ENCODE measurements at regions not wholly inside any gene's neighbourhood (a gene's known extent, or its start where the extent isn't known, plus 50 kb on each side); places are given as distances from the start of the nearest gene placed in this dataset.

DNA sequence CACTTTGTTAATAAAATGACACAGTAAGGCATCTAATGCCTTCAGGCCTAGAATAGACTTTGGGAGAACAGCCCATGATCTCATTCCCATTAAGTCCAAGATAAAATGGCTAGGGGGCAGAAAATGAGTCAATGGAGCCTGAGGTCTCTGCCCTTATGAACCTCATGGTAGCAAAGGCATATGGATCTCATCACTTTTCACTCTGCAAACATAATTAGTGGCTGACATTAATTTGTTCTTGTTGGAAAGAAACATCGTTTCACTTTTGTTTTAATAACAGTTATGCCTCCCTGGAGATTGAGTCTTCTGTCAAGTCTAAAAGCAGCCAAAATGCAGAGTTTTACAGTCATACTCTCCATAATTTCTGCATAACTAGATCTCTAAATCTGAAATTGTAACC lies 111.8 kb upstream of the API5 start:
- no peak for DNase-seq

DNA sequence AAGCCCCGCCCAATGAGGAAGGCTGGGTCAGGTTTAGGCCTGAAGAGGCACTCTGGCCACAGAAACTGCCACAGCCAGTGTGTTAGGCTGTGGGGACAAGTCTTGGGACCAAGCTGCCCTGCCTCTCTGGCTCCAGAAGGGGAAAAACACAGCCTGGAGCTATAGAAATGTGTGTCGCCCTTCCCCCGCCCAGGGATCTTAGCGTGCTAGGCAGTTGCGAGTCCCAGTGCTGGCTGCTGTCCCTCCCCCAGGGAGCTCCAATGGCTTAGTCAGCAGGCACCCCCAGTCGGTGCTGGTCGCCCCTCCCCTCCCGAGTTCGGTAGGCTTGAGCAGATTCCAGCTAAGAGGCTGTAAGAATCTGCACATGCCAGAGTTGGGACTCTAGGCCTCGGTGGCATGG lies 99.5 kb upstream of the API5 start:
- DNase-seq, result no peak

GRCh38 chr11:43214471-43214870 lies 97.3 kb upstream of the API5 start:
- no peak for DNase-seq

GRCh38 chr11:43217849-43218248 lies 93.9 kb upstream of the API5 start:
- no peak for DNase-seq

GRCh38 chr11:43222215-43222614 lies 89.6 kb upstream of the API5 start:
- no peak for DNase-seq

DNA sequence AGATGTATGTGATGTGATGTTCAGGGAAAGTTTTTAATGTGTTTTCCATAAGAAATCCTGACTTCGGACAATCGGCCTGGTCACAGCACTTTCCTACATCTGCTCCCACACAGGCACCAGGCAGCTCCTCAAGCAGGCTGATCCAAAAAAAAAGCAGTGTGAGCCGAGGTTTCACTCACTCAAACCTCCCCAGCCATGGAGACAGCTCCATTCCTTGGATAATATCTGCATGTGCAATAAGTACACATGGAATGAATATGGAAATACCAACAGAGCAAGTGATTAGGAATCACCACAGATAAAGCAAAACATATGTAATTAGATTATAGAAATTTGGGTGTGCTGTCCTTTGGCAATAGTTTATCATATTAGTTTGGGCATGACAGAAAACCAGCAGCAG lies 88.8 kb upstream of the API5 start:
- no peak for DNase-seq

DNA sequence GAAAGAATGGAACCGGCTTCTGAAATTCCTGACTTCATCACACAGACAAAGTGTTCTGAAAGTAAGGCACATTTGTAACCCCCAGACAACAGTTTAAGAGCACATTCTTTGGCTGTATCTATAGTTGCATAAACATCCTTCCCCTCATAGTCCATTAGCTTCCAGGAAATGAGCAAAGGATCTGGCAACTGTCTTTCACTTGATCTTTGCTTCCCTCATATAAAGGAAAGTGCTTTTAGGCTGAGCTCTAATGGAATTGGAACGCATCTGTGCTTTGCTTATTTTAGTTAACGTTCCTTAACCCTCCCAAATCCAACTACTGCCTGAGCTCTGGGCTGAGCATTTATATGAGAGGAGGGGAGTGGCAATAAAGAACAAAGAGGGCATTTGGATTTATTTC lies 76.9 kb upstream of the API5 start:
- no peak for DNase-seq

DNA sequence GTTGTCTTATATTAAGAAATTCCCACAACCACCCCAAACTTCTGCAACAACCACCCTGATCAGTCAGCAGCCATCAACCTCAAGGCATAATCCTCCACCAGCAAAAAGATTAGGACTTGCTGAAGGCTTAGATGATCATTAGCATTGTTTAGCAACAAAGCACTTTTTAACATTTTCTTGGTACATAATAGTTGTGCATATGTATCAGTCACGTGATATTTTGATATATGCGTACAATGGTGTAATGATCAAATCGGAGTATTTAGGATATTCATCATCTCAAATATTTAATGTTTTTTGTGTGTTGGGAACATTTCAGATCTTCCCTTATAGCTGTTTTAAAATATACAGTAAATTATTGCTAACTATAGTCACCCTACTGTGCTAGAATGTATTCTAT lies 73.5 kb upstream of the API5 start:
- no peak for DNase-seq

DNA sequence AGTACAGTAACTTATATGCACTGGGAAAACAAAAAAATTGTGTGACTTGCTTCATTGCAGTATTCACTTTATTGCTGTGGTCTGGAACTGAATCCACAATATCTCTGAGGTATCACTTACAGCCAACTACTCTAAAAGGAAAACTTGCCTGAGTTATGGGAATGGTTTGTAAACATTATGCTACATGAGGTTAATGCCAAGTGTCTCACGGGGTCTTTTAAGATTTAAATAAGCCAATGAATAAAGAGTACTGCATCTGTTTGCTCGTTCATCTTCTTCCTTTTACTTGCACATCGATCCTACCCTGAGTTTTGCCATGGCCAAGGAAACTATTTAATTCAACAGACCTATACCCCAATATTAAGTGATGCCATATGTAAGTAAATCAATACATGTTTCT lies 72.0 kb upstream of the API5 start:
- no peak for DNase-seq

DNA sequence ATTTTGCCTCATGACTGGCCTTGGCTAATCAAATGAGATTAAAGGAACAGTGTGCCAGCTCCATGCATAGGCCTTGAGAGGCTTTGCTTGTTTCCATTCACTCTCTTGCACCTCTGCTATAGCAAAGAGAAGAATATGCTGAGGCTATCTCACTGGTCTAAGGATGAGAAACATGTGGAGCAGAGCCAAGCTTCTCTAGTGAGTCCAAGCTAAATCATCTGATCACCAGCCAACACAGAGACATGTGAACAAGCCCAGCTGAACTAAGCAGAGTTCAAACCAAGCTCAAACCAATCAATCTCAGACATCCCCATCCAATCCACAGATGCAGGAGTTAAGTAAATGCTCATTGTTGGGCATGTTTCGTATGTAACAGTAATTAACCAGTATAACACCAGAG lies 69.4 kb upstream of the API5 start:
- no peak for DNase-seq

DNA sequence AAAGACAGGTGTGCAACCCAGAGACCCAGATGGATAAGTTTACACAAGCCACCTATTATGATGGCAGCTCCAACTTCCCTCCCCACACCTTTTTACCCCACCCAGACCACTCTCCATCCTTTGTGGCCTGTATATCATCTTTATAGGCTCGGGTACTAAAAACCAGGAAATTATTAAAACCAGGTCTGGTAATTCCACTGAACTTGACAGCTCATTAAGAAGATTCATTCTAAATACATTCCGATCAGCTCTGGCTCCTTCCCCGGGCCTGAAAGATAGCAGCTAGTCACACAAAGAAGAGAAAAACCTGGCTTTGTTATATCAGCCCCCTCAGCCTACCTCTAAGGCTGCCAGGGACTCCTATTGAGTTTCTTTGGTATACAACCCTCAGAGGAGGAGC lies 67.9 kb upstream of the API5 start:
- DNase-seq, result no peak

- no peak for DNase-seq
Observed at GRCh38 chr11:43245466-43245865, 66.3 kb upstream of the API5 start.

DNA sequence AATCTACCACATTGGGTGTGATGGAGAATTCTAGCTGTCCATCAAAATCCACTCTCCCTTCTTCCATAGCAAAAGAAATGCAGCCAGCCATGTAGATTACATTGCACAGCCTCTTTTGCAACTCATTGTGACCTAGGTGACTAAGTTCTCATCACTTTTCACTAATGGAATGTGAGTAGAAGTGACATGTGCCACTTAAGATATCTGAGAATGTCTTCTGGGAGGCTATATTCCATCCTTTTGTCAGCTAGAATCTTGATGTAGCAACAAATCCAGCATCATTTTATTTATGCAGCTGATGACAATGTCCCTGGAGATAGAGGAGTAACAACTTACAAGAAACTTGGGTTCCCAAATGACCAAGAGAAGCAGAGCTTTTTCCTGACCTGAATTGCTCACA lies 61.5 kb upstream of the API5 start:
- DNase-seq, result no peak

- no peak for DNase-seq
Observed at GRCh38 chr11:43261775-43262174, 50.0 kb upstream of the API5 start.

All from CD4-positive, alpha-beta T cell treated with Interleukin-21 for 1 hour (primary cell).